Retinal pigment epithelial cell (primary cell): ENCODE measurements at regions not wholly inside any gene's neighbourhood (a gene's known extent, or its start where the extent isn't known, plus 50 kb on each side); places are given as distances from the start of the nearest gene placed in this dataset.
"Not testable (repeated sequence)": the region's sequence is repeated elsewhere in the genome, so short reads cannot be mapped to it uniquely, and the experiment has no call there.

ENCODE experiments used
- DNase-seq: peaks from one replicate; pipeline ENCODE4 v3.0.0-alpha.2; 2010; ENCODE audit warnings: low read depth
- H3K4me3 ChIP-seq: 2 replicates; pipeline ENCODE4 v1.5.1; 2011; ENCODE audit warnings: mild to moderate bottlenecking, low read length, control low read depth, moderate library complexity
- TF ChIP-seq, protein P1 (sequence below): conservative IDR thresholded peaks from 2 replicates; pipeline ENCODE4 v1.5.1; 2011; ENCODE audit warnings: low read depth, low read length, control low read depth, inconsistent platforms

DNA sequence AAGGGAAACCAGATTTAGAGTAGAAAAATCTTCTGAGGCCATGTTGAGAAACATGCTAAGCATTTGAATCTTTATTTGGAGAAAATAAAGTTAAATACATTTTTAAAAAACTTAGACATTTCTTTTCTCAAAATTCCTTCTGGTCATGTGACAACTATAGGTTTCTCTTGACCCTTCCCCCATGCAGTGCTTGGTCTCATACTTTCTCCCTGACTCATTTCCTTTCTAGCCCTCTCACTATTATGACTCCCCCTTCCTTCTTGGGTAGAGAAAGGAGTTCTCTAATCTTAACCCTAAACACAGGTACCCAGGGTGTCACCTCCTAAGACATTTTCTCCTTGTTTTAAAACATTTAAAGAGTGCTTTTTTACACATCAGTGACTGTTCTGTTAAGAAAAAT is 179.5 kb upstream of the TMEM106B start:
- peak; percentile 53 for DNase-seq
- TF ChIP-seq, protein P1, sequence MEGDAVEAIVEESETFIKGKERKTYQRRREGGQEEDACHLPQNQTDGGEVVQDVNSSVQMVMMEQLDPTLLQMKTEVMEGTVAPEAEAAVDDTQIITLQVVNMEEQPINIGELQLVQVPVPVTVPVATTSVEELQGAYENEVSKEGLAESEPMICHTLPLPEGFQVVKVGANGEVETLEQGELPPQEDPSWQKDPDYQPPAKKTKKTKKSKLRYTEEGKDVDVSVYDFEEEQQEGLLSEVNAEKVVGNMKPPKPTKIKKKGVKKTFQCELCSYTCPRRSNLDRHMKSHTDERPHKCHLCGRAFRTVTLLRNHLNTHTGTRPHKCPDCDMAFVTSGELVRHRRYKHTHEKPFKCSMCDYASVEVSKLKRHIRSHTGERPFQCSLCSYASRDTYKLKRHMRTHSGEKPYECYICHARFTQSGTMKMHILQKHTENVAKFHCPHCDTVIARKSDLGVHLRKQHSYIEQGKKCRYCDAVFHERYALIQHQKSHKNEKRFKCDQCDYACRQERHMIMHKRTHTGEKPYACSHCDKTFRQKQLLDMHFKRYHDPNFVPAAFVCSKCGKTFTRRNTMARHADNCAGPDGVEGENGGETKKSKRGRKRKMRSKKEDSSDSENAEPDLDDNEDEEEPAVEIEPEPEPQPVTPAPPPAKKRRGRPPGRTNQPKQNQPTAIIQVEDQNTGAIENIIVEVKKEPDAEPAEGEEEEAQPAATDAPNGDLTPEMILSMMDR = no peak
- H3K4me3 ChIP-seq = no peak overlapping the region

DNA sequence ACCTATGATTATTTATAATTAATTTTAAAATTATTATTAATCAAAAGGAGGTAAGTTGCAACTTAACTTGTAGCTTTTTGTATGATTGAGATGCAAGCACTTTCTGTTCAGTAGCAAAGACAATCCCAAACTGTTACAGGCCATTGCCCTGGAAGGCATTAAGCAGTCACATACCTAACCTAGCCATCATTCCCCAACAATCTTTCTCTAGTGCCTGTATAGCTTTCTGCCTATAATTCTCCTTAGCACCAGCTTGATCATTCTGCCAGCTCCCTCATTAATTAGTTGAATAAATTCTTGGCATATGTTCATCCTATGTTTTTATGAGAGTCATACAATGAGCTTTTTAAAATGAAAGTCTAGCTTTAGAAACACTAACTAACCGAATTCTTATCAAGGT is 178.9 kb upstream of the TMEM106B start:
- TF ChIP-seq, protein P1 = no peak

DNA sequence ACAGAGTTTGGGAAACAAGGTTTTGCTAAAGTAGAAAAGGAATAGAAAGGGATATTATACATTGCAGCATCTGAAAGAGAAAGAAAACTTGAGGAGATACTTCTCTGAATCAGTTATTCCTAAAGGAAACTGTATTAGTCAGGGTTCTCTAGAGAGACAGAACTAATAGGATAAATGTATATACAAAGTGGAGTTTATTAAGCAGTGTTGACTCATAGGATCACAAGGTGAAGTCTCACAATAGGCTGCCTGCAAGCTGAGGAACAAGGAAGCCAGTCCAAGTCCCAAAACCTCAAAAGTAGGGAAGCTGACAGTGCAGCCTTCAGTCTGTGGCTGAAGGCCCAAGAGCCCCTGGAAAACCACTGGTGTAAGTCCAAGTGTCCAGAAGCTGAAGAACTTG is 167.6 kb upstream of the TMEM106B start:
- H3K4me3 ChIP-seq = not testable (repeated sequence)
- DNase-seq = peak; percentile 62

More for the DNA sequence above, 178.9 kb upstream of the TMEM106B start:
- no peak overlapping the region for H3K4me3 ChIP-seq
- peak; percentile 66 for DNase-seq

DNA sequence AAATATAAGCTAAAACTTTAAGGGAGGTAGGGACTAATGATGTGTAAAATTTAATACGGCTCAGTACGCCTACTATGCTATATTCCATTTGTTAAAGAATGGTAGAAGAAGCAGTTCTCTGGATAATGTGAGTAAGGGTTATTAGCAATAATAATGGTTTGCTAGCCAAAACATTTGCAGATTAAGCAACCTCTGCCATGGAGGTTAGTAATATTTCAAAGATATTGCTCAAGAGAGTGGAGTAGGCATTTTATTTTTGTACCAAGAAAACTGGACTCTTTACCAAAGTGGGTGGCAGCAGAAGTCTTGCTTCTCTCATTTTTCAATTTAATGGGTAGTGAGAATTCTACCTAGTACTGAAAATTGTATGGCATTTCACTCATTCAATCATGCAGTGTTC is 158.9 kb upstream of the TMEM106B start:
- TF ChIP-seq, protein P1 = no peak
- DNase-seq = no peak
- H3K4me3 ChIP-seq = no peak overlapping the region

- no peak for DNase-seq
- TF ChIP-seq, protein P1 = no peak
- no peak overlapping the region for H3K4me3 ChIP-seq
Measured at GRCh38 chr7:12053561-12053960, 157.5 kb upstream of the TMEM106B start.

DNA sequence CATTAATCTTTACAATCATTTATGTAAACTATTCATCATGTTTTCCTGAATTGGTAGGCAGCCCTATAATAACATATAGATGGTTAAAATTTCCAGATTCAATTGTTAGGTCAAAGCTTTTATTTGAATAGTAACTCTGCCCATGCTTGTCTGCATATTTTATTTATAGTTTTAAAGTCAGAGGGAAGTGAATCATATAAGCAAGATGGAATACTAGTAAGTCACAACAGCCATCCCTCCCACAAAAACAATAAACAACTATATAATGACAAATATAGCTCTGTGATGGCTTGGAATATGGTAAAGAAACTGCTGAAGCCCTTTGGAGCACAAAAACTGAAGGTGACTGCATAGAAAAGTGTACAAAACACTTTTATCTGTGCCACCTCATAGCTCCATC is 156.3 kb upstream of the TMEM106B start:
- TF ChIP-seq, protein P1 = no peak
- DNase-seq = no peak

DNA sequence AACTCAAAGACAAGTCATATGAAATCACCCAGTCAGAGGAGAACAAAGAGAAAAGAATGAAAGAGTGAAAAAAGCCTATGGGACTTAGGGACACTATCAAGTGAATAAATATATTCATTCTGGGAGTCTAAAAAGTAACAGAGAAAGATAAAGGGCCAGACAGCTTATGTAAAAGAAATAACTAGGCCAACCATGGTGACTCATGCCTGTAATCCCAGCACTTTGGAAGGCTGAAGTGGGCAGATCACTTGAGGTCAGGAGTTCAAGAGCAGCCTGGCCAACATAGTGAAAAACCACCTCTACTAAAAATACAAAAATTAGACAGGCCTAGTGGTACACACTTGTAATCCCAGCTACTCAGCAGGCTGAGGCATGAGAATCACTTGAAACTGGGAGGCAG is 154.7 kb upstream of the TMEM106B start:
- peak; percentile 10 for DNase-seq
- TF ChIP-seq, protein P1 = no peak
- no peak overlapping the region for H3K4me3 ChIP-seq

More for the DNA sequence above, 156.3 kb upstream of the TMEM106B start:
- H3K4me3 ChIP-seq = no peak overlapping the region

GRCh38 chr7:12056977-12057376 is 154.1 kb upstream of the TMEM106B start:
- H3K4me3 ChIP-seq = no peak overlapping the region
- DNase-seq = no peak
- TF ChIP-seq, protein P1 = no peak
